IPS-NIHi7 (cell line): ENCODE measurements at regions not wholly inside any gene's neighbourhood (a gene's known extent, or its start where the extent isn't known, plus 50 kb on each side); places are given as distances from the start of the nearest gene placed in this dataset.

Source experiments
- DNase-seq: peaks from one replicate; pipeline ENCODE4 v3.0.0; 2012; ENCODE audit warnings: mixed read lengths; ENCODE audit errors: extremely low spot score

GRCh38 chr16:73536931-73537330 is 489.0 kb upstream of the ZFHX3 start:
- no peak for DNase-seq

- no peak for DNase-seq
These were observed 483.1 kb upstream of the ZFHX3 start for GRCh38 chr16:73531021-73531420.

- no peak for DNase-seq
These were observed 482.6 kb upstream of the ZFHX3 start for GRCh38 chr16:73530529-73530928.

- no peak for DNase-seq
These were observed 481.5 kb upstream of the ZFHX3 start for GRCh38 chr16:73529303-73530012.

GRCh38 chr16:73527187-73527586 is 479.3 kb upstream of the ZFHX3 start:
- DNase-seq = no peak

GRCh38 chr16:73526011-73526804 is 478.3 kb upstream of the ZFHX3 start:
- DNase-seq = no peak

GRCh38 chr16:73523209-73523608 is 475.3 kb upstream of the ZFHX3 start:
- no peak for DNase-seq

GRCh38 chr16:73521499-73521898 is 473.6 kb upstream of the ZFHX3 start:
- no peak for DNase-seq

GRCh38 chr16:73515616-73516015 is 467.7 kb upstream of the ZFHX3 start:
- DNase-seq = no peak

- DNase-seq = no peak
These were observed 462.9 kb upstream of the ZFHX3 start for GRCh38 chr16:73510852-73511251.

- DNase-seq = peak; percentile 21
These were observed 458.7 kb upstream of the ZFHX3 start for GRCh38 chr16:73506568-73507056.

GRCh38 chr16:73505577-73505976 is 457.6 kb upstream of the ZFHX3 start:
- no peak for DNase-seq

GRCh38 chr16:73504591-73505575 is 457.0 kb upstream of the ZFHX3 start:
- DNase-seq = no peak

- no peak for DNase-seq
These were observed 455.2 kb upstream of the ZFHX3 start for GRCh38 chr16:73503093-73503492.

- DNase-seq = no peak
These were observed 451.3 kb upstream of the ZFHX3 start for GRCh38 chr16:73499276-73499675.

GRCh38 chr16:73485880-73486279 is 438.0 kb upstream of the ZFHX3 start:
- DNase-seq = no peak

GRCh38 chr16:73483934-73484711 is 436.2 kb upstream of the ZFHX3 start:
- no peak for DNase-seq

GRCh38 chr16:73483076-73483791 is 435.3 kb upstream of the ZFHX3 start:
- DNase-seq = peak; percentile 37

GRCh38 chr16:73482310-73482709 is 434.4 kb upstream of the ZFHX3 start:
- DNase-seq = no peak

GRCh38 chr16:73480381-73480780 is 432.5 kb upstream of the ZFHX3 start:
- DNase-seq = no peak
